ENCODE measurements at regions not wholly inside any gene's neighbourhood (a gene's known extent, or its start where the extent isn't known, plus 50 kb on each side); places are given as distances from the start of the nearest gene placed in this dataset.

DNA sequence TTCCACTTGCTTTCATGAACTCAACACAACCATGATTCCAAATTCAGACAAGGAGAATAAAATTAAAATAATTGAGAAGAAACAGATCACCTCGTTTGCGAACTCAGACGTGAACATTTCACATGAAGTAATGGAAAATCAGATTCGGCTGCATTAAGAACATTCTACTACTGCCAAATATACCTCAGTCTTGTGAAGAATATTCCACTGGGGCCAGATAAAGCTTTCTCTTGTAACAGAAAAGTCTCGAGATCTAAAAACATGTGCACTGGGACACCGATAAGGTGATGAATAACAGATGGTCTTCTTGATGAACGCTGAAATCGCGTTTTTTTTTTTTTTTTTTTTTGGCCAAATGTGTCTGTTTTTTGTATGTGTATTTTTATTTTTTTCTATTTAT lies 761.1 kb downstream of the BRD1 start:
- Histone ChIP-seq H3K9ac (ENCODE audit: low read depth, low read length, poor library complexity, severe bottlenecking) (no peak overlapping the region), H3K4me2 (ENCODE audit: low read depth, low read length, poor library complexity, severe bottlenecking) (no peak overlapping the region), H3K9me3 (ENCODE audit: insufficient read depth, low read depth, low read length) (peaks cover 10% of the 10 kb centered on the region; the same call in 1 of the 2 replicates), H2AFZ (ENCODE audit: low read length) (no peak overlapping the region), H3K27me3 (ENCODE audit: insufficient read depth, low read length, poor library complexity, severe bottlenecking) (no peaks in the 10 kb centered on the region), H3K9me2 (replicated peaks; ENCODE audit: low read depth, low read length) (no peaks in the 10 kb centered on the region), H4K20me1 (ENCODE audit: insufficient read depth, low read length, poor library complexity, severe bottlenecking) (no peaks in the 10 kb centered on the region), H3F3A (ENCODE audit: low read depth) (no peaks in the 10 kb centered on the region), H3K79me2 (ENCODE audit: insufficient read depth, low read length) (no peaks in the 10 kb centered on the region), H3K36me3 (ENCODE audit: insufficient read depth, low read length) (no peaks in the 10 kb centered on the region), H3K4me1 (ENCODE audit: insufficient read depth, low read length, poor library complexity, severe bottlenecking) (no peaks in the 10 kb centered on the region), H3K4me3 (ENCODE audit: low read length, poor library complexity, severe bottlenecking) (no peak overlapping the region)
- TF ChIP-seq, protein P1, sequence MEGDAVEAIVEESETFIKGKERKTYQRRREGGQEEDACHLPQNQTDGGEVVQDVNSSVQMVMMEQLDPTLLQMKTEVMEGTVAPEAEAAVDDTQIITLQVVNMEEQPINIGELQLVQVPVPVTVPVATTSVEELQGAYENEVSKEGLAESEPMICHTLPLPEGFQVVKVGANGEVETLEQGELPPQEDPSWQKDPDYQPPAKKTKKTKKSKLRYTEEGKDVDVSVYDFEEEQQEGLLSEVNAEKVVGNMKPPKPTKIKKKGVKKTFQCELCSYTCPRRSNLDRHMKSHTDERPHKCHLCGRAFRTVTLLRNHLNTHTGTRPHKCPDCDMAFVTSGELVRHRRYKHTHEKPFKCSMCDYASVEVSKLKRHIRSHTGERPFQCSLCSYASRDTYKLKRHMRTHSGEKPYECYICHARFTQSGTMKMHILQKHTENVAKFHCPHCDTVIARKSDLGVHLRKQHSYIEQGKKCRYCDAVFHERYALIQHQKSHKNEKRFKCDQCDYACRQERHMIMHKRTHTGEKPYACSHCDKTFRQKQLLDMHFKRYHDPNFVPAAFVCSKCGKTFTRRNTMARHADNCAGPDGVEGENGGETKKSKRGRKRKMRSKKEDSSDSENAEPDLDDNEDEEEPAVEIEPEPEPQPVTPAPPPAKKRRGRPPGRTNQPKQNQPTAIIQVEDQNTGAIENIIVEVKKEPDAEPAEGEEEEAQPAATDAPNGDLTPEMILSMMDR (conservative IDR thresholded peaks at IDR 0.05; ENCODE audit: low read length), result no peak

DNA sequence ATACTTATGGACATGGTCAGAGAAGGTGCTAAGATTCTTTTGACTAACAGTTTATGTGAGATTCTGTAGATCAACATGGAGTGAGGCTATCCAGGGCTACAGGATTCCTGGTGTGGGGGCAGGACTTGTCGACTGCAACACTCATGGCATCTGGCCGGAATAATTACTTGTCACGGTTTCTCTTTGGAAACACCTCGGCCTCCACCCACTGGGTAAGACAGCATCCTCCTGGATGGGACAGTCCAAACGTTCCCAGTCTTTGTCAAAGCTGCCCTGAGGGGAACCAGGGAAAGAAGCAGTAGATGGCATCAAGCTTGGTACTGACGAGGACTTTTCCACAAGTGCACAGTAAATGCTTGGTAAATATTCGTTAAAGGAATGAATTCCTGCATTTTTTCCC lies 762.8 kb downstream of the BRD1 start:
- TF ChIP-seq EZH2phosphoT487 (IDR thresholded peaks at IDR 0.05; ENCODE audit: borderline replicate concordance), result no peak
- TF ChIP-seq, protein P1 (conservative IDR thresholded peaks at IDR 0.05; ENCODE audit: low read length), result no peak
- Histone ChIP-seq H3K79me2 (ENCODE audit: insufficient read depth, low read length) (no peaks in the 10 kb centered on the region), H3K4me2 (ENCODE audit: low read depth, low read length, poor library complexity, severe bottlenecking) (no peak overlapping the region), H3K9me3 (ENCODE audit: insufficient read depth, low read depth, low read length) (peaks cover 2% of the 10 kb centered on the region; the same call in 1 of the 2 replicates), H2AFZ (ENCODE audit: low read length) (no peak overlapping the region), H3K36me3 (ENCODE audit: insufficient read depth, low read length) (no peaks in the 10 kb centered on the region), H3F3A (ENCODE audit: low read depth) (no peaks in the 10 kb centered on the region), H3K9ac (ENCODE audit: low read depth, low read length, poor library complexity, severe bottlenecking) (no peak overlapping the region), H3K4me1 (ENCODE audit: insufficient read depth, low read length, poor library complexity, severe bottlenecking) (no peaks in the 10 kb centered on the region), H4K20me1 (ENCODE audit: insufficient read depth, low read length, poor library complexity, severe bottlenecking) (no peaks in the 10 kb centered on the region), H3K4me3 (ENCODE audit: low read length, poor library complexity, severe bottlenecking) (no peak overlapping the region), H3K27me3 (ENCODE audit: insufficient read depth, low read length, poor library complexity, severe bottlenecking) (no peaks in the 10 kb centered on the region), H3K9me2 (replicated peaks; ENCODE audit: low read depth, low read length) (no peaks in the 10 kb centered on the region)

DNA sequence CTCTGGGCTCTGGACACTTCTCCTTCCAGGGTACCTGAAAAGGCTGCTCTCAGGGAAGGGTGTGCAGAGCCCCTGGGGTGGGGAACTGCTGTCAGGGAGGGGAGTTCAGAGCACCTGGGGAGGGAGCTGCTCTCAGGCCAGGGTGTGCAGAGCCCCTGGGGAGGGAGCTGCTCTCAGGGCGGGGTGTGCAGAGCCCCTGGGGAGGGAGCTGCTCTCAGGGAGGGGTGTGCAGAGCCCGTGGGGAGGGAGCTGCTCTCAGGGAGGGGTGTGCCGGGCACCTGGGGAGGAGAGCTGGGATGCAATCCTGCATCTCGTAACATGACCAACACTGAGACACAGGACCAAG lies 764.2 kb downstream of the BRD1 start:
- Histone ChIP-seq H3K4me2 (ENCODE audit: low read depth, low read length, poor library complexity, severe bottlenecking) (no peak overlapping the region), H3K36me3 (ENCODE audit: insufficient read depth, low read length) (no peaks in the 10 kb centered on the region), H3K27me3 (ENCODE audit: insufficient read depth, low read length, poor library complexity, severe bottlenecking) (no peaks in the 10 kb centered on the region), H3K9me3 (ENCODE audit: insufficient read depth, low read depth, low read length) (peaks cover 2% of the 10 kb centered on the region; the same call in 1 of the 2 replicates), H3F3A (ENCODE audit: low read depth) (no peaks in the 10 kb centered on the region), H3K4me1 (ENCODE audit: insufficient read depth, low read length, poor library complexity, severe bottlenecking) (no peaks in the 10 kb centered on the region), H3K4me3 (ENCODE audit: low read length, poor library complexity, severe bottlenecking) (no peak overlapping the region), H2AFZ (ENCODE audit: low read length) (no peak overlapping the region), H3K79me2 (ENCODE audit: insufficient read depth, low read length) (no peaks in the 10 kb centered on the region), H3K9ac (ENCODE audit: low read depth, low read length, poor library complexity, severe bottlenecking) (no peak overlapping the region), H4K20me1 (ENCODE audit: insufficient read depth, low read length, poor library complexity, severe bottlenecking) (no peaks in the 10 kb centered on the region), H3K9me2 (replicated peaks; ENCODE audit: low read depth, low read length) (no peaks in the 10 kb centered on the region)
- TF ChIP-seq, protein P1 (conservative IDR thresholded peaks at IDR 0.05; ENCODE audit: low read length), result no peak
- TF ChIP-seq EZH2phosphoT487 (IDR thresholded peaks at IDR 0.05; ENCODE audit: borderline replicate concordance), result no peak
